Caco-2 (cell line): ENCODE measurements at regions not wholly inside any gene's neighbourhood (a gene's known extent, or its start where the extent isn't known, plus 50 kb on each side); places are given as distances from the start of the nearest gene placed in this dataset.

Experiments
- BruUV-seq: library from RNA; stranded (reverse); fragments of 400-500 nt; replicated peaks from 2 replicates; lab custom pipeline; 2021; lab: Mats Ljungman, UMichigan
- CTCF ChIA-PET: fragments of 300-600 bp; sonication (Branson Sonifier 250); formaldehyde crosslinking; loops from one replicate; lab custom pipeline; 2022; ENCODE audit warnings: antibody characterized with exemption; lab: Charles Lee
- POLR2A ChIA-PET: fragments of 300-600 bp; sonication (Branson Sonifier 250); formaldehyde crosslinking; loops from one replicate; lab custom pipeline; 2022; ENCODE audit warnings: antibody characterized with exemption; lab: Charles Lee
- DNase-seq, 2 experiments: peaks; one replicate each; pipeline versions ENCODE4 v3.0.0 to v3.0.0-alpha.2; 2020 to 2022
- H3K27me3 ChIP-seq: replicated peaks from 2 replicates; pipeline ENCODE4 v1.6.0; 2011; ENCODE audit warnings: low read length; ENCODE audit not compliant: control insufficient read depth, insufficient read depth
- H3K36me3 ChIP-seq: 2 replicates; pipeline ENCODE4 v1.5.1; 2011; ENCODE audit warnings: low read length; ENCODE audit not compliant: control insufficient read depth, insufficient read depth
- H3K4me1 ChIP-seq: fragments of 250-450 bp; sonication (Bioruptor Pico); 2 replicates; pipeline ENCODE4 v1.5.1; 2020; ENCODE audit warnings: mild to moderate bottlenecking
- H3K4me3 ChIP-seq: 2 replicates; pipeline ENCODE4 v1.5.1; 2011; ENCODE audit warnings: low read depth, mild to moderate bottlenecking, control low read depth, low read length
- H3K9me3 ChIP-seq: fragments of 250-450 bp; sonication (Bioruptor Pico); 2 replicates; pipeline ENCODE4 v1.5.1; 2020; ENCODE audit warnings: mild to moderate bottlenecking, moderate library complexity
- H3K27ac Mint-ChIP-seq: one replicate; pipeline ENCODE4 v1.8.0; 2022; ENCODE audit warnings: mixed read lengths; ENCODE audit not compliant: unreplicated experiment
- H3K27me3 Mint-ChIP-seq: one replicate; pipeline ENCODE4 v1.8.0; 2022; ENCODE audit warnings: mixed read lengths; ENCODE audit not compliant: insufficient read depth, unreplicated experiment
- H3K36me3 Mint-ChIP-seq: one replicate; pipeline ENCODE4 v1.8.0; 2022; ENCODE audit warnings: mild to moderate bottlenecking, mixed read lengths; ENCODE audit not compliant: insufficient read depth, unreplicated experiment
- H3K4me1 Mint-ChIP-seq: one replicate; pipeline ENCODE4 v1.8.0; 2022; ENCODE audit warnings: low read depth, mixed read lengths; ENCODE audit not compliant: unreplicated experiment
- H3K4me3 Mint-ChIP-seq: one replicate; pipeline ENCODE4 v1.8.0; 2022; ENCODE audit warnings: mild to moderate bottlenecking, moderate library complexity, mixed read lengths; ENCODE audit not compliant: unreplicated experiment
- H3K9me3 Mint-ChIP-seq: one replicate; pipeline ENCODE4 v1.8.0; 2022; ENCODE audit warnings: mixed read lengths; ENCODE audit not compliant: unreplicated experiment
- CTCF ChIP-seq, 2 experiments: fragments of 200-600 bp in 1 of 2; IDR thresholded peaks; 1 replicate in 1 of 2; 2 replicates in 1 of 2; pipeline versions ENCODE4 v1.5.1 to v1.8.0; 2011 to 2022; ENCODE audit warnings: antibody characterized with exemption in 1 of 2, control low read depth in 1 of 2, inconsistent platforms in 1 of 2, low read depth in 1 of 2, low read length in 1 of 2, mild to moderate bottlenecking in 1 of 2, moderate library complexity in 1 of 2; ENCODE audit not compliant: insufficient read depth in 1 of 2, severe bottlenecking in 1 of 2, unreplicated experiment in 1 of 2
- intact Hi-C: fragments of 100-400 bp; cut with micrococcal nuclease; formaldehyde crosslinking; loops from one replicate; pipeline ENCODE4 v1.10.0; 2022; ENCODE audit not compliant: unreplicated experiment

DNA sequence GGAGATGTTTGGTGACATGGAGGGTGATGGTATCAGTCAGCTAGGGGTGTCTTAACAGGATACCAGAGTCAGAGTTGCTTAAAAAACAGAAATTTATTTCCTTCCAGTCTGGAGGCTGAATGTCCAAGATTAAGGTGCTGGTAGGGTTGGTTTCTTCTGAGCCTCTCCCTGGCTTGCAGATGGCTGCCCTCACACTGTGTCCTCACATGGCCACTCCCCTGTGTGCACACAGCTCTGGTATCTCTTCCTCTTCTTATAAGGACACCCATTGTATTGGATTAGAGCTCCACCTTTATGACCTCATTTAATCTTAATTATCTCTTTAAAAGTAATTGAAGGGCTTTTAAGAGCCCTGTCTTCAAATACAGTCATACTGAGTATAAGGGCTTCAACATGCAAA lies 431.8 kb upstream of the MMS22L start:
- no peaks in the 10 kb centered on the region for H3K9me3 Mint-ChIP-seq
- no peak for TF ChIP-seq CTCF (IDR thresholded peaks at IDR 0.05; ENCODE audit: insufficient read depth in 1 of 2, low read depth in 1 of 2, low read length in 1 of 2, severe bottlenecking in 1 of 2, unreplicated experiment in 1 of 2)
- H3K4me3 ChIP-seq: no peak overlapping the region
- no peak for DNase-seq
- H3K4me1 ChIP-seq: no peaks in the 10 kb centered on the region
- H3K4me3 Mint-ChIP-seq: no peak overlapping the region
- no peaks in the 10 kb centered on the region for H3K9me3 ChIP-seq
- no peaks in the 10 kb centered on the region for H3K27me3 ChIP-seq
- H3K36me3 Mint-ChIP-seq: no peaks in the 10 kb centered on the region
- no peaks in the 10 kb centered on the region for H3K36me3 ChIP-seq
- BruUV-seq: no TSS peak
- intact Hi-C loops: no loop called here
- CTCF ChIA-PET: no interaction called here
- H3K4me1 Mint-ChIP-seq: no peaks in the 10 kb centered on the region
- H3K27me3 Mint-ChIP-seq: peaks cover 6% of the 10 kb centered on the region
- no peak overlapping the region for H3K27ac Mint-ChIP-seq
- POLR2A ChIA-PET: no interaction called here

- Mint-ChIP-seq H3K4me1 (no peaks in the 10 kb centered on the region), H3K27ac (no peak overlapping the region), H3K36me3 (no peaks in the 10 kb centered on the region), H3K9me3 (no peaks in the 10 kb centered on the region), H3K4me3 (no peak overlapping the region), H3K27me3 (peaks cover 9% of the 10 kb centered on the region)
- H3K4me3 ChIP-seq: no peak overlapping the region
- no peaks in the 10 kb centered on the region for H3K36me3 ChIP-seq
- DNase-seq: no peak
- POLR2A ChIA-PET: no interaction called here
- H3K4me1 ChIP-seq: no peaks in the 10 kb centered on the region
- H3K9me3 ChIP-seq: no peaks in the 10 kb centered on the region
- no peaks in the 10 kb centered on the region for H3K27me3 ChIP-seq
- CTCF ChIA-PET: no interaction called here
- no TSS peak for BruUV-seq
- intact Hi-C loops: no loop called here
- no peak for TF ChIP-seq CTCF (IDR thresholded peaks at IDR 0.05; ENCODE audit: insufficient read depth in 1 of 2, low read depth in 1 of 2, low read length in 1 of 2, severe bottlenecking in 1 of 2, unreplicated experiment in 1 of 2)
Observed at GRCh38 chr6:97717086-97717485, 434.1 kb upstream of the MMS22L start.

DNA sequence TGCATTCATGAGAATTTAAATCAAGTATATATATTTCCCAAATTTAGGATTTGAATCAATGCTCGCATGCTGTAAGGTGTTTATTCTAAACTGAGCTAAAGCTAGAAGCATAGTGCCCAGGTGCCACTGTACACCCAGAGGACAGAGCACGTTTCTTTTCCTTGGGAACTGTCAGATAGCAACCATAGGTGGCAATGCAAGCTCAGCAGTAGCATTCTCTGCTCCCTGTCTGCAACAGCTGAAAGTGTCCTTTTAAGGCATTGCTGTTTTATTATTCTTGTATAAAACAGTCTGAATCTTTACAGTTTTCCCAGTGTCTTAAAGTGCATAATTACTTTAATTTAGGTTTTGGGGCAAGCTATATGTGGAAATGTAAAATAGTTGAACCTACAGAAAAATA lies 443.4 kb upstream of the MMS22L start:
- H3K9me3 Mint-ChIP-seq: no peaks in the 10 kb centered on the region
- intact Hi-C loops: loop anchor here (1.0 to 2.0 kb wide), 2 partner anchors 198 to 253 kb away; no protein-coding TSS in a partner anchor
- Histone ChIP-seq H3K4me1 (no peaks in the 10 kb centered on the region), H3K27me3 (no peaks in the 10 kb centered on the region), H3K36me3 (no peaks in the 10 kb centered on the region), H3K4me3 (no peak overlapping the region), H3K9me3 (no peaks in the 10 kb centered on the region)
- DNase-seq: peak in 1 of 2 experiments; percentile 13
- peak in 1 of 2 experiments; percentile 19 for TF ChIP-seq CTCF (IDR thresholded peaks at IDR 0.05; ENCODE audit: insufficient read depth in 1 of 2, low read depth in 1 of 2, low read length in 1 of 2, severe bottlenecking in 1 of 2, unreplicated experiment in 1 of 2)
- H3K36me3 Mint-ChIP-seq: no peaks in the 10 kb centered on the region
- H3K27ac Mint-ChIP-seq: no peak overlapping the region
- POLR2A ChIA-PET: no interaction called here
- BruUV-seq: no TSS peak
- no peaks in the 10 kb centered on the region for H3K4me1 Mint-ChIP-seq
- no peak overlapping the region for H3K4me3 Mint-ChIP-seq
- no peaks in the 10 kb centered on the region for H3K27me3 Mint-ChIP-seq
- CTCF ChIA-PET: no interaction called here
